GM19467 (cell line): ENCODE measurements at regions not wholly inside any gene's neighbourhood (a gene's known extent, or its start where the extent isn't known, plus 50 kb on each side); places are given as distances from the start of the nearest gene placed in this dataset.

ENCODE experiments used
- ATAC-seq: cut with Tn5 transposase; IDR thresholded peaks from one replicate; pipeline ENCODE4 v1.9.1; 2021; ENCODE audit warnings: mild to moderate bottlenecking, moderate library complexity; ENCODE audit not compliant: unreplicated experiment

DNA sequence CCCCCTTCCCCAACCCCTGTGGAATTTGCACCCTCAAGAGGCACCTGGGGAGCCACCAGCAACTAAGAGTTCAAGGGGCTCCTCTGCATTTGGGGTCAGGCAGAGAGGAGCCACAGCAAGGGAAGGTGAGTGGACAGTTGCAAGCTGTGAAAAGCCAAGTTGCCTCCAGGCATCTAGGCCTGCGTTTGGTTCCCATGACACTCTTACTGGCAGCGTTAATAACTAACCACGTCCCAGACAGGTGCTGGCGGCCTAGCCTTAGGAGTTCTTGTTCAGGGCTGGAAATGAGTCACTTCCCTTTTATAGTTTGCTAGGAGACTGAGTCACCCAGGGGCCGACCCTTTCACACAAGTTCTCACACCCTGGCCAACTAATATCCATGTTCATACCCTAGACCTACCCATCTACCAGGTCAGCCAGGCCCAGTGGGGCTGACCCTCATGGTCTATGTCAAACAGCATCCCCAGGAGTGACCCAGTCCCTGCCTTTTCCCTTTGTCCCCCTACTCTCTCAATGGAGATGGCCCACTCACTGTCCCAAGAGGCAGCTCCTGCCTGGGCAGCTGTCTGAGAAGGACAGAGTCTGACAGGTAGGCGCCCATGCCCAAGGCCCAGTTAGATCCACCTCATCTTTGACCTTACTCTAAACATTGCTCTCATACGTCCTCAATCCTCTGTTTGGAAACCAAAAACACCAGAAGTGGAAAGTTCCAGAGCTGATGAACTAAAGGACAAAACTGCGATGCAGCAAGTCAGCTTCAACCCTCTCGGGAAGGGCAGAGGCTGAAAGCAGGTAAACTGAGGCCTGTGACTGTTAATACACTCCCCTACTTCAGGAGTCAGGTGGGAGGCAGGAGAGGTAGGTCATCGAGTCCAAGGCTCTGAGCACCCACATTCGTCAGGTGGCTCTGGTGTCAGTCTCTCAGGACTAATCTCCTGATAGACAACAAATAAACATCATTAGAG lies 300.6 kb downstream of the SOX9 start:
- peak; percentile 45 for ATAC-seq

DNA sequence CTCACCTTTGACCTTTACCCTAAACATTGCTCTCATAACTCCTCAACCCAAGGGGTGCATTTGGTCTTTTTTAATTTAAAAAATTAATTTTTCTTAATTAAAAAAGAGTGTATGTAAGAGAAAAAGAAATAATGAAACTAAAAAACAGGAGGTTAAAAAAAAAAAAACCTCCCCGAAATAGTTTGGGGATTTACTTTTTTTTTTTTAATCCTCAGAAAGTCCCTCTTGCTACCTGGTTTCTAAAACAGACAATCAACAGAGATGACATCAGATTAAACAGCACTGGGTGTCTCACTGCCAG lies 301.3 kb downstream of the SOX9 start:
- ATAC-seq, result no peak

- ATAC-seq, result peak; percentile 37
These were observed 301.9 kb downstream of the SOX9 start for GRCh38 chr17:72422505-72423285.

DNA sequence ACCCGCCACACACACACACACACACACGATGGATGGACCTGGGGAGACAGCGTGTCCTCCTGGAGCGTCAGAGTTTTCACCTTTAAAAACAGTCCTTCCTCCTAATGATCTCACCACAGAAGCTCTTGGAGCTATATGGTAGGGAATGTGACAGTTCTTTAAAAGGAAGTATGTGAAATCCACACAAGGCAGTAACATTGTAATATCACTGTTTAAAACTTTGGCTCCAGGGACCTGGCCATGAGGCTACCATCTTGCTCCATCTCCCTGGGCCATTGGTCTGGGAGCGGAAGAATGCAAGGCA lies 302.4 kb downstream of the SOX9 start:
- no peak for ATAC-seq

GRCh38 chr17:72423718-72424117 lies 302.9 kb downstream of the SOX9 start:
- no peak for ATAC-seq

GRCh38 chr17:72424505-72425117 lies 303.8 kb downstream of the SOX9 start:
- no peak for ATAC-seq

- no peak for ATAC-seq
These were observed 304.4 kb downstream of the SOX9 start for GRCh38 chr17:72425133-72425793.

DNA sequence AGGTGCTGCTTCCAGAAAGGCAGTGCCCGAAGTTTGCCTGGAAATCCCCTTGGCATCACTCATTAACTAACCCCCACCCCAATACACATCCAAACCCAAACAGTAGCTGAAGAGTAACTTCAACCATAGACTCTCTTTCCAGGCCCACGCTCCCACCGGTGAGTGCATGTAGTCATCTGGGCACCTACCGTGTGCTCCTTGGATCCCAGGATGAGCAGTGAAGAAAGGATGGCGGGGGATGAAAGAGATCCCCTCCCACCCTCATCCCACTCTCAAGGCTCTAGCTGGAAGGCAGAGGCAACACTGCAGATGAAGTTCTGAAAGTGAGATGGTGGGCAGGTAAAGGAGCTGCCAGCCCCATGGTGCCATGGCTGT lies 305.0 kb downstream of the SOX9 start:
- no peak for ATAC-seq

GRCh38 chr17:72426321-72426720 lies 305.5 kb downstream of the SOX9 start:
- ATAC-seq, result no peak

DNA sequence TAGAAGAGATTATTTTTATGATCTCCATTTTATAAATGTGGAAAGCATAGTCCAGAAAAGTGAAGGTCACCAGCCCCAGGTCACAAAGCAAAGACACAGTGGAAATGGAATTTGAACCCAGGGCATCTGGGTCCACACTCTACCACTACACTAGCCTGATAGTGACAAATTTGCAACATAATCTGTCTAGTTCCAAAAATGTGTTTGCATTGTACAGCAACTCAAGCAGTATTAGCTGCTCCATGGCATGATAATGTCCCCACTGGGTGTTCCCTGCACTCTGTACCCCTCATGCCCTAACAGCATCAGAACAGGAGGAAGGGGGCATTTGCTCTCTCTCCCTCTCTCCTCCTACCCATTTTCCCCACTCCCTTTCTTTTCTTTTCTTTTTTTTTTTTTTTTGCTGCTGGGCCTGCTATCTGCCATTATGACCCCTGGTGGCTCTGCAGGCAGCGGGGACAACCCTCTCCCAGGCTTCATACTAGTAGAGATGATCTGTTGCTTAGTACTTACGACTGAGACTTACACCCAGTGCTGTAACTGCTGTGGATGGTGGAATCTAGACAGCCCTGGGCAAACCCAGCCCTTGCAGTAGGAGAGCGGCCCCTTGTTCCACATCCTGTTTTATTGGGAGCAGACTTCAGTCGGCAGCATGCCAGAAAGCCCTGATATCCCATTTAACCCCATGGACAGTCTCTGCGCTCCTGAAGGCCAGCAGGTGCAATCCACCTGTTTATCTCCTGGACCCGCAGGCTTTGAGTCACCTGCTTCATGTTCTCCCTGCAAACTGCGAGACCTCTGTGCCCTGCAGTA lies 306.3 kb downstream of the SOX9 start:
- no peak for ATAC-seq

DNA sequence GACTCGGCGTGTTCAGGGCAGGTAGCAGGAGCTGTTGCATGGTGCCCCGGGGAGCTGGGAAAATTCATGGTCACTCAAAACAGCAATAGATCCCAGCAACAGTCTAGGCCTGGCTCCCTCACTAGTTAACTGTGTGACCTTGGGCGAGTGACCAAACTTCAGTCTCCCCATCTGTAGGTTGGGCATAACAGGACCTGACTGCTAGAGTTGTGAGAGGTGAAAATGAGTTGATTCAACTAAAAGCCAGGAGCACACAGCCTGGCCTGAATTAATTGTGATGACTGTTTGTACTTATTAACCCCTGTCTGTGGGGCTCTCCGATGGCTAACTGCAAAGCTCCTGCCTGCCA lies 306.9 kb downstream of the SOX9 start:
- no peak for ATAC-seq

GRCh38 chr17:72429066-72429638 lies 308.3 kb downstream of the SOX9 start:
- no peak for ATAC-seq

DNA sequence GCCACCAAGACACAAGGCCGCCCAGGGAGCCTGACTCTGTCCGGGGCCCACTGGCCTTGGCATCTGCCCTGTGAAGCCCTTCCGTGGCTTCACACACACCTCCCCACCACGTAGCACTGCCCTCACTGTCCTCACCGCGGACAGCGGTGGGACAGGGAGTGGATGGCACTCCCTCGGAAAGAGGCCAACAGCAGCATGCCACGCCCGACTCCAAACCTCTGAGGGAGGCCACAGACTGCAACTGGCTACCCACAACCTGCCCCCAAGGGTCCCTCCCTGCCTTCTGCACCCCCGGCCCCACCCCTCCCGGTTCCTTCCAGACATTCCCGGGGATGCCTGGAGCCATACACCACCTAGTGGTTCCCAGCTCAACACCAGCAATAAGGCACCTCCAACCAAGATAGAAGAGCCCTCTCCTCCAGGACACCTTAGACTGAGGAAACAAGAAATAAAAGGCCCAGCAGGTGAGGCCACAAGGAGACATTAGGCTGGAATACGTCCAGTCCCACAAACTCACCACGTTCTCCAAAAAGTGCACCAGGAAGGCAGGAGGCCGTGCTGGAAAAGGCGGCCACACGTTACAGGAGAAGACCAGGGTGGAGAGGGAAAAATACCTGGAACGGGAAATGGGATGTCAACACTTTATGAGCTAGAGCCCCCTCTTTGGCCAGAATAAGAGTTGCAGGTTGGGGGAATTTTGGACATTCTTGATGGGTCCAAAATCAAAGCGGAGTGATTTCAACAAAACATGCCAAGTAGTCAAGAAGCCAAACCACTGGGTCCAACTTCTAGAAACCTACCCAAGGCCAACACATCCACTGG lies 310.0 kb downstream of the SOX9 start:
- no peak for ATAC-seq

DNA sequence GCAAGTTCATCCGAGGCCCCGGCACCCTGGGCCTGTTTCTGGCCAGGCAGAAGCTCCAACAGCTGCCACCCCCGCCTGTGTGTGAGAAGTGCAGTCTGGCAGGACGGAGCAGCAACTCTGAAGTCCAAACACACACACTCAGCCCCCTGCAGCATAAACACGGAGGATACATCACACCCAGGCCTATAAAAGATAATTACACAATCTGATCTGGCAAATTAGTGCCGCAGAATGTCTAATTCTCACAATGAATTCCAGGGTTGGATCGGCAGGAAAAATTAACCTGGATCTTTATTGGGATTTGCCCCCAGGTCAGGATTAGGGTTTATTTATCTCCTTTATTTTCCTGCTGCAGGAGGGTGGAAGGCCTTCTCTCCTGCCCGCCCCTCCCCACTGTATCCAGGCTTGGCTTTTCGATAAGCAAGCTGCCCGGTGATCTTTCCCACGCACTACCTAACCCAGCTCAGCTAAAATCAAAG lies 311.4 kb downstream of the SOX9 start:
- no peak for ATAC-seq

- ATAC-seq, result no peak
These were observed 312.1 kb downstream of the SOX9 start for GRCh38 chr17:72432881-72433280.

GRCh38 chr17:72433797-72434196 lies 313.0 kb downstream of the SOX9 start:
- no peak for ATAC-seq

DNA sequence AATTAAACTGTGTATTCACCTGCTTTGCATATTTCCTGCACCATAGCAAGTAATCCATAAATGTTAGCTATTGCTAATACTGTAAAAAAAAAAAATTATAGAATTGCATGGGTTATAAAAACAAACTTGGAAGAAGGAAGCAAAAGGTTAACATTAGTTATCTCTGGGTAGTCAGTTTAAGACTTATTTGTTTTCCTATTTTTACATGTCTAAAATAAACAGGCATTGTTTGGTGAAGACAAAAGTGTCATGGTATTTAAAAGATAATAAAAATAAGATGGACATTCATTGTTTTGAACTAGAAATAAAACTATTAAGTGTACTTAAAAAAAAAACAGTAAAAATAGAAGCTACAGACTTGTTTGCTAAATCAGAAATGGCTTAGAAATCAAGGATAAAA lies 313.8 kb downstream of the SOX9 start:
- ATAC-seq, result no peak

GRCh38 chr17:72434991-72435618 lies 314.3 kb downstream of the SOX9 start:
- no peak for ATAC-seq

- ATAC-seq, result no peak
These were observed 318.0 kb downstream of the SOX9 start for GRCh38 chr17:72438783-72439182.
